Upper lobe of left lung (tissue), 4 donors: ENCODE measurements at regions not wholly inside any gene's neighbourhood (a gene's known extent, or its start where the extent isn't known, plus 50 kb on each side); places are given as distances from the start of the nearest gene placed in this dataset.

Source experiments
- CTCF ChIP-seq, 6 experiments: fragments of 450-650 bp in 4 of 6; fragments of 200-600 bp in 2 of 6; sonication (generic) in 2 of 6; IDR thresholded peaks; one replicate each; pipeline ENCODE4 v1.5.1; 2016 to 2019; ENCODE audit warnings: antibody characterized with exemption in 6 of 6
- EP300 ChIP-seq, 4 donors: sonication (generic); formaldehyde crosslinking; IDR thresholded peaks; one replicate each; pipeline ENCODE4 v1.5.1; 2017; ENCODE audit warnings: antibody characterized with exemption in 4 of 4, control low read depth in 2 of 4
- POLR2A ChIP-seq, 4 donors: fragments of 450-650 bp; IDR thresholded peaks; one replicate each; pipeline ENCODE4 v1.5.1; 2016 to 2017; ENCODE audit warnings: antibody characterized with exemption in 4 of 4, mild to moderate bottlenecking in 2 of 4
- POLR2AphosphoS5 ChIP-seq, 2 donors: sonication (generic); formaldehyde crosslinking; IDR thresholded peaks; one replicate each; pipeline ENCODE4 v1.5.1; 2017; ENCODE audit warnings: antibody characterized with exemption in 2 of 2

GRCh38 chr22:47687346-47687655 is 924.9 kb downstream of the TBC1D22A start:
- TF ChIP-seq POLR2A (IDR thresholded peaks at IDR 0.05), result no peak
- TF ChIP-seq CTCF (IDR thresholded peaks at IDR 0.05), result no peak
- no peak for TF ChIP-seq EP300 (IDR thresholded peaks at IDR 0.05)
- no peak for TF ChIP-seq POLR2AphosphoS5 (IDR thresholded peaks at IDR 0.05)
